H1 (cell line): ENCODE measurements at regions not wholly inside any gene's neighbourhood (a gene's known extent, or its start where the extent isn't known, plus 50 kb on each side); places are given as distances from the start of the nearest gene placed in this dataset.

Source experiments
- CTCF ChIA-PET: fragments of 300-600 bp; sonication (Branson Sonifier 250); formaldehyde crosslinking; loops from one replicate; lab custom pipeline; 2021; ENCODE audit not compliant: partially characterized antibody; lab: Charles Lee
- POLR2A ChIA-PET: fragments of 300-600 bp; sonication (Branson Sonifier 250); formaldehyde crosslinking; loops from one replicate; lab custom pipeline; 2021; ENCODE audit warnings: inconsistent platforms; ENCODE audit not compliant: partially characterized antibody; lab: Charles Lee
- DNase-seq, 2 experiments: peaks; one replicate each; pipeline versions ENCODE4 v3.0.0 to v3.0.0-alpha.2; 2010 to 2022; ENCODE audit warnings: low spot score in 2 of 2, low read depth in 1 of 2, mixed read lengths in 1 of 2
- FAIRE-seq: peaks from 2 replicates; lab custom pipeline; 2011; peaks lifted over from hg19 to GRCh38; lab: Jason Lieb, UNC
- H2AFZ ChIP-seq: 2 replicates; pipeline ENCODE4 v1.8.1; 2012; ENCODE audit warnings: low read length, inconsistent platforms
- H2AK5ac ChIP-seq: 2 replicates; pipeline ENCODE4 v1.6.1; 2013; ENCODE audit warnings: low read depth, low read length
- H2BK120ac ChIP-seq: replicated peaks from 2 replicates; pipeline ENCODE3; 2013; ENCODE audit warnings: low read depth, low read length, inconsistent platforms
- H2BK12ac ChIP-seq: 2 replicates; pipeline ENCODE4 v1.6.1; 2013; ENCODE audit warnings: low read depth, low read length
- H2BK15ac ChIP-seq: 2 replicates; pipeline ENCODE4 v1.6.1; 2013; ENCODE audit warnings: low read length
- H2BK20ac ChIP-seq: 2 replicates; pipeline ENCODE4 v1.6.1; 2013; ENCODE audit warnings: low read length
- H2BK5ac ChIP-seq: 2 replicates; pipeline ENCODE4 v1.6.1; 2013; ENCODE audit warnings: low read depth, low read length
- H3K14ac ChIP-seq: 2 replicates; pipeline ENCODE4 v1.6.1; 2013; ENCODE audit warnings: inconsistent platforms; ENCODE audit not compliant: insufficient read length
- H3K18ac ChIP-seq: 2 replicates; pipeline ENCODE4 v1.6.1; 2013; ENCODE audit warnings: low read length; ENCODE audit errors: extremely low read depth
- H3K23ac ChIP-seq: 2 replicates; pipeline ENCODE4 v1.6.1; 2013; ENCODE audit warnings: inconsistent platforms; ENCODE audit not compliant: insufficient read length
- H3K23me2 ChIP-seq: 2 replicates; pipeline ENCODE4 v1.6.1; 2013; ENCODE audit warnings: low read depth, low read length
- H3K27ac ChIP-seq: 2 replicates; pipeline ENCODE4 v1.6.1; 2011; ENCODE audit warnings: low read depth, low read length, inconsistent platforms
- H3K27me3 ChIP-seq, 4 experiments: replicated peaks in 1 of 4; 1 replicate in 1 of 4; 2 replicates in 3 of 4; pipeline versions ENCODE4 v1.6.1 to v1.8.1; 2011 to 2013; ENCODE audit warnings: low read length in 3 of 4, mild to moderate bottlenecking in 3 of 4, inconsistent platforms in 2 of 4, mixed read lengths in 2 of 4, moderate library complexity in 1 of 4; ENCODE audit not compliant: control insufficient read depth in 3 of 4, insufficient read depth in 3 of 4; ENCODE audit errors: extremely low read depth in 1 of 4
- H3K36me3 ChIP-seq, 4 experiments: 2 replicates each; pipeline versions ENCODE4 v1.6.1 to v1.8.1; 2011 to 2013; ENCODE audit warnings: mild to moderate bottlenecking in 4 of 4, low read length in 3 of 4, moderate library complexity in 2 of 4, control low read depth in 1 of 4, inconsistent platforms in 1 of 4; ENCODE audit not compliant: insufficient read depth in 4 of 4, control insufficient read depth in 2 of 4
- H3K4ac ChIP-seq: replicated peaks from 2 replicates; pipeline ENCODE3; 2013; ENCODE audit warnings: low read length, low read depth, mixed read lengths, inconsistent platforms; ENCODE audit not compliant: insufficient read length
- H3K4me1 ChIP-seq, 4 experiments: replicated peaks in 1 of 4; 1 replicate in 1 of 4; 2 replicates in 3 of 4; pipeline versions ENCODE4 v1.6.1 to v1.8.1; 2011 to 2013; ENCODE audit warnings: low read length in 3 of 4, inconsistent platforms in 2 of 4, mixed read lengths in 1 of 4; ENCODE audit not compliant: insufficient read depth in 4 of 4, control insufficient read depth in 3 of 4
- H3K4me2 ChIP-seq, 2 experiments: 2 replicates each; pipeline versions ENCODE4 v1.6.1 to v1.8.1; 2011 to 2013; ENCODE audit warnings: low read depth in 2 of 2, low read length in 2 of 2, control low read depth in 1 of 2, inconsistent platforms in 1 of 2, mild to moderate bottlenecking in 1 of 2; ENCODE audit not compliant: insufficient read depth in 1 of 2
- H3K4me3 ChIP-seq, 4 experiments: fragments of 200-600, 300-600 bp in 1 of 4; sonication (generic), shearing (Covaris generic), sonication (Bioruptor Twin) in 1 of 4; 2 replicates each; pipeline versions ENCODE4 v1.5.1 to v1.8.1; 2011 to 2016; ENCODE audit warnings: low read length in 4 of 4, low read depth in 3 of 4, control low read depth in 2 of 4, inconsistent platforms in 2 of 4, mild to moderate bottlenecking in 2 of 4, mixed read lengths in 1 of 4, moderate library complexity in 1 of 4; ENCODE audit not compliant: insufficient read depth in 2 of 4; ENCODE audit errors: extremely low read depth in 1 of 4
- H3K56ac ChIP-seq: replicated peaks from 2 replicates; pipeline ENCODE3; 2013; ENCODE audit warnings: low read depth, mild to moderate bottlenecking, mixed read lengths, low read length, inconsistent platforms; ENCODE audit not compliant: insufficient read length
- H3K79me1 ChIP-seq: 2 replicates; pipeline ENCODE4 v1.6.1; 2013; ENCODE audit warnings: low read depth, low read length, control low read depth
- H3K79me2 ChIP-seq, 2 experiments: 2 replicates each; pipeline versions ENCODE4 v1.6.1 to v1.8.1; 2012 to 2013; ENCODE audit warnings: low read length in 2 of 2, mild to moderate bottlenecking in 2 of 2, inconsistent platforms in 1 of 2; ENCODE audit not compliant: insufficient read depth in 2 of 2, control insufficient read depth in 1 of 2
- H3K9ac ChIP-seq, 4 experiments: replicated peaks in 1 of 4; 1 replicate in 1 of 4; 2 replicates in 3 of 4; pipeline versions ENCODE4 v1.6.1 to v1.8.1; 2011 to 2013; ENCODE audit warnings: low read depth in 3 of 4, low read length in 3 of 4, control low read depth in 2 of 4, mild to moderate bottlenecking in 2 of 4, moderate library complexity in 2 of 4, inconsistent platforms in 1 of 4; ENCODE audit errors: extremely low read depth in 1 of 4
- H3K9me3 ChIP-seq, 2 experiments: 2 replicates each; pipeline versions ENCODE4 v1.6.1 to v1.8.1; 2012 to 2013; ENCODE audit warnings: mild to moderate bottlenecking in 2 of 2, moderate library complexity in 2 of 2, control low read depth in 1 of 2, inconsistent platforms in 1 of 2, low read depth in 1 of 2, low read length in 1 of 2, mixed read lengths in 1 of 2; ENCODE audit not compliant: insufficient read depth in 2 of 2
- H4K20me1 ChIP-seq, 2 experiments: replicated peaks in 1 of 2; 2 replicates each; pipeline versions ENCODE3 to v1.8.1; 2011 to 2013; ENCODE audit warnings: inconsistent platforms in 2 of 2, low read length in 2 of 2, mild to moderate bottlenecking in 1 of 2; ENCODE audit not compliant: insufficient read depth in 2 of 2, control insufficient read depth in 1 of 2
- H4K5ac ChIP-seq: 2 replicates; pipeline ENCODE4 v1.6.1; 2013; ENCODE audit warnings: low read length, low read depth, mixed read lengths, inconsistent platforms; ENCODE audit not compliant: insufficient read length
- H4K8ac ChIP-seq: 2 replicates; pipeline ENCODE4 v1.8.0; 2013; ENCODE audit warnings: mild to moderate bottlenecking, moderate library complexity, low read length, inconsistent platforms; ENCODE audit not compliant: insufficient read depth; ENCODE audit errors: extremely low read depth
- H4K91ac ChIP-seq: replicated peaks from 2 replicates; pipeline ENCODE3; 2013; ENCODE audit warnings: low read length, mixed read lengths, inconsistent platforms; ENCODE audit not compliant: insufficient read length
- BACH1 ChIP-seq: IDR thresholded peaks from 2 replicates; pipeline ENCODE4 v1.6.1; 2012; ENCODE audit warnings: low read length, improper control_type of control experiment
- CBX8 ChIP-seq: fragments of 300-800, 300-1000 bp; sonication (generic); IDR thresholded peaks from 2 replicates; pipeline ENCODE4 v1.7.1; 2016; ENCODE audit warnings: low read depth, low read length, borderline replicate concordance
- EZH2 ChIP-seq: fragments of 200-600 bp; sonication (generic); IDR thresholded peaks from 2 replicates; pipeline ENCODE4 v1.7.1; 2012; ENCODE audit warnings: low read depth, mild to moderate bottlenecking, moderate library complexity, low read length, inconsistent platforms; ENCODE audit not compliant: severe bottlenecking
- GABPA ChIP-seq: IDR thresholded peaks from 2 replicates; pipeline ENCODE4 v1.6.1; 2011; ENCODE audit warnings: mild to moderate bottlenecking, low read length, moderate library complexity, borderline replicate concordance; ENCODE audit not compliant: insufficient read depth
- GTF2F1 ChIP-seq: IDR thresholded peaks from 2 replicates; pipeline ENCODE4 v1.6.1; 2012; ENCODE audit warnings: low read depth, low read length, improper control_type of control experiment, borderline replicate concordance
- HDAC2 ChIP-seq, 2 experiments: fragments of 300-600 bp in 1 of 2; sonication (generic) in 1 of 2; IDR thresholded peaks; 2 replicates each; pipeline ENCODE4 v1.6.1; 2011 to 2012; ENCODE audit warnings: low read depth in 2 of 2, low read length in 2 of 2, mild to moderate bottlenecking in 2 of 2, moderate library complexity in 2 of 2, borderline replicate concordance in 1 of 2, inconsistent platforms in 1 of 2
- NANOG ChIP-seq: IDR thresholded peaks from 2 replicates; pipeline ENCODE4 v1.6.1; 2011; ENCODE audit warnings: low read length, low read depth, mild to moderate bottlenecking, inconsistent platforms; ENCODE audit not compliant: insufficient read depth, poor library complexity, severe bottlenecking
- POLR2AphosphoS5 ChIP-seq: IDR thresholded peaks from 2 replicates; pipeline ENCODE4 v1.6.1; 2011; ENCODE audit warnings: low read depth, low read length
- RBBP5 ChIP-seq: IDR thresholded peaks from 2 replicates; pipeline ENCODE4 v1.7.1; 2012; ENCODE audit warnings: low read depth, mild to moderate bottlenecking, inconsistent platforms, low read length, moderate library complexity, borderline replicate concordance
- RXRA ChIP-seq: IDR thresholded peaks from 2 replicates; pipeline ENCODE4 v1.6.1; 2011; ENCODE audit warnings: low read depth, mild to moderate bottlenecking, low read length, moderate library complexity; ENCODE audit not compliant: insufficient read depth
- SIN3A ChIP-seq, 2 experiments: IDR thresholded peaks in 1 of 2; conservative IDR thresholded peaks in 1 of 2; 2 replicates each; pipeline ENCODE4 v1.6.1; 2011 to 2012; ENCODE audit warnings: low read length in 2 of 2, improper control_type of control experiment in 1 of 2, low read depth in 1 of 2, mild to moderate bottlenecking in 1 of 2
- SIRT6 ChIP-seq: IDR thresholded peaks from one replicate; pipeline ENCODE4 v1.7.1; 2012; ENCODE audit warnings: low read length, inconsistent platforms
- SP1 ChIP-seq: IDR thresholded peaks from 2 replicates; pipeline ENCODE4 v1.6.1; 2011; ENCODE audit warnings: low read depth, low read length
- SP4 ChIP-seq: IDR thresholded peaks from 2 replicates; pipeline ENCODE4 v1.6.1; 2012; ENCODE audit warnings: low read length, inconsistent platforms
- TAF7 ChIP-seq: optimal IDR thresholded peaks from 2 replicates; pipeline ENCODE3; 2011; ENCODE audit warnings: low read depth, mild to moderate bottlenecking, inconsistent platforms, low read length, moderate library complexity, borderline replicate concordance
- WGBS, 2 experiments: shearing (Covaris generic) in 1 of 2; methylation state at CpG; one replicate each; pipeline versions ENCODE4 v1.1.6 to v1.1.7; 2013 to 2015; ENCODE audit warnings: low lambda C conversion rate in 2 of 2, mixed read lengths in 2 of 2, inconsistent platforms in 1 of 2, low coverage in 1 of 2, missing lambda C conversion rate in 1 of 2; ENCODE audit not compliant: insufficient replicate concordance in 2 of 2, insufficient coverage in 1 of 2, insufficient read length in 1 of 2; ENCODE audit errors: extremely low coverage in 1 of 2, missing lambda C conversion rate in 1 of 2; 5-methylcytosine and 5-hydroxymethylcytosine counted together

GRCh38 chr13:87153371-87153770 lies 517.8 kb upstream of the SLITRK5 start:
- Histone ChIP-seq H2AK5ac (no peak overlapping the region), H2AFZ (no peak overlapping the region), H3K79me1 (no peaks in the 10 kb centered on the region), H3K23me2 (no peaks in the 10 kb centered on the region), H2BK120ac (no peak overlapping the region), H3K9me3 (peaks cover 6 to 8% of the 10 kb centered on the region in 2 experiments; a peak in 3 of 4 replicates), H2BK12ac (no peak overlapping the region), H2BK5ac (no peak overlapping the region), H3K4ac (no peak overlapping the region), H3K4me2 (no peak overlapping the region), H2BK15ac (no peak overlapping the region), H3K56ac (no peak overlapping the region), H3K18ac (no peak overlapping the region), H3K4me3 (no peak overlapping the region), H3K27ac (no peak overlapping the region), H3K9ac (no peak overlapping the region), H3K23ac (no peak overlapping the region), H4K8ac (no peak overlapping the region), H3K14ac (no peak overlapping the region), H4K5ac (no peak overlapping the region), H3K27me3 (no peaks in the 10 kb centered on the region), H3K36me3 (no peaks in the 10 kb centered on the region), H3K4me1 (no peaks in the 10 kb centered on the region), H4K20me1 (no peaks in the 10 kb centered on the region), H2BK20ac (no peak overlapping the region), H4K91ac (no peak overlapping the region), H3K79me2 (no peaks in the 10 kb centered on the region)
- DNase-seq (no peak), FAIRE-seq (no peak)
- CTCF ChIA-PET: no interaction called here
- 95% methylated on average over 3 of the region's 3 CpGs; no CpG with 5 or more reads in 1 of the 2 experiments for WGBS, 2 experiments
- POLR2A ChIA-PET: no interaction called here
- no peak for TF ChIP-seq TAF7
- TF ChIP-seq GABPA: no peak
- TF ChIP-seq NANOG: no peak
- TF ChIP-seq EZH2: no peak
- no peak for TF ChIP-seq POLR2AphosphoS5
- no peak for TF ChIP-seq CBX8
- TF ChIP-seq RBBP5: no peak
- no peak for TF ChIP-seq SIRT6
- no peak for TF ChIP-seq SIN3A (conservative IDR thresholded peaks at IDR 0.05 in 1 of 2, IDR thresholded peaks at IDR 0.05 in 1 of 2; ENCODE audit: low read depth in 1 of 2, low read length in 2 of 2)
- no peak for TF ChIP-seq SP4
- TF ChIP-seq HDAC2 (IDR thresholded peaks at IDR 0.05; ENCODE audit: borderline replicate concordance in 1 of 2, low read depth in 2 of 2, low read length in 2 of 2): no peak
- TF ChIP-seq RXRA: no peak
- no peak for TF ChIP-seq GTF2F1
- TF ChIP-seq BACH1: no peak
- TF ChIP-seq SP1: no peak
